ENCODE measurements at regions not wholly inside any gene's neighbourhood (a gene's known extent, or its start where the extent isn't known, plus 50 kb on each side); places are given as distances from the start of the nearest gene placed in this dataset.

- no peak for DNase-seq (ENCODE audit: low spot score)
These were observed 142.2 kb upstream of the HMGA2 start for GRCh38 chr12:65682112-65682511.

- no peak for DNase-seq (ENCODE audit: low spot score)
These were observed 139.4 kb upstream of the HMGA2 start for GRCh38 chr12:65684906-65685305.

- no peak for DNase-seq (ENCODE audit: low spot score)
These were observed 138.8 kb upstream of the HMGA2 start for GRCh38 chr12:65685514-65685913.

- DNase-seq (ENCODE audit: low spot score): no peak
These were observed 134.8 kb upstream of the HMGA2 start for GRCh38 chr12:65689508-65689907.

GRCh38 chr12:65690477-65690876 is 133.8 kb upstream of the HMGA2 start:
- no peak for DNase-seq (ENCODE audit: low spot score)

GRCh38 chr12:65694130-65694529 is 130.2 kb upstream of the HMGA2 start:
- DNase-seq (ENCODE audit: low spot score): no peak

GRCh38 chr12:65695113-65695865 is 129.0 kb upstream of the HMGA2 start:
- no peak for DNase-seq (ENCODE audit: low spot score)

GRCh38 chr12:65696227-65696626 is 128.1 kb upstream of the HMGA2 start:
- DNase-seq (ENCODE audit: low spot score): no peak

GRCh38 chr12:65699251-65699650 is 125.0 kb upstream of the HMGA2 start:
- no peak for DNase-seq (ENCODE audit: low spot score)

- DNase-seq (ENCODE audit: low spot score): no peak
These were observed 121.1 kb upstream of the HMGA2 start for GRCh38 chr12:65703176-65703575.

GRCh38 chr12:65705380-65705876 is 118.9 kb upstream of the HMGA2 start:
- no peak for DNase-seq (ENCODE audit: low spot score)

GRCh38 chr12:65707051-65707450 is 117.2 kb upstream of the HMGA2 start:
- DNase-seq (ENCODE audit: low spot score): no peak

- DNase-seq (ENCODE audit: low spot score): no peak
These were observed 111.9 kb upstream of the HMGA2 start for GRCh38 chr12:65712260-65713004.

- no peak for DNase-seq (ENCODE audit: low spot score)
These were observed 108.3 kb upstream of the HMGA2 start for GRCh38 chr12:65715961-65716360.

GRCh38 chr12:65720136-65721130 is 103.8 kb upstream of the HMGA2 start:
- DNase-seq (ENCODE audit: low spot score): no peak

- DNase-seq (ENCODE audit: low spot score): no peak
These were observed 102.6 kb upstream of the HMGA2 start for GRCh38 chr12:65721541-65722190.

- no peak for DNase-seq (ENCODE audit: low spot score)
These were observed 98.9 kb upstream of the HMGA2 start for GRCh38 chr12:65725376-65725775.

GRCh38 chr12:65728455-65728847 is 95.8 kb upstream of the HMGA2 start:
- no peak for DNase-seq (ENCODE audit: low spot score)

- DNase-seq (ENCODE audit: low spot score): no peak
These were observed 95.2 kb upstream of the HMGA2 start for GRCh38 chr12:65728848-65729793.

GRCh38 chr12:65731771-65732170 is 92.5 kb upstream of the HMGA2 start:
- DNase-seq (ENCODE audit: low spot score): no peak
